ENCODE measurements at regions not wholly inside any gene's neighbourhood (a gene's known extent, or its start where the extent isn't known, plus 50 kb on each side); places are given as distances from the start of the nearest gene placed in this dataset.

- Histone ChIP-seq H3K27ac (ENCODE audit: low read depth in 2 of 2, low read length in 2 of 2) (no peak overlapping the region), H3K4me3 (ENCODE audit: low read length in 3 of 3) (no peak overlapping the region), H3K9ac (ENCODE audit: low read length in 3 of 3) (no peak overlapping the region), H3K9me3 (ENCODE audit: control insufficient read depth in 2 of 3, insufficient read depth in 1 of 3, low read length in 3 of 3) (no peaks in the 10 kb centered on the region), H3K27me3 (ENCODE audit: control insufficient read depth, insufficient read depth, low read length) (no peaks in the 10 kb centered on the region), H3K4me1 (ENCODE audit: control insufficient read depth in 2 of 3, insufficient read depth in 2 of 3, low read depth in 1 of 3, low read length in 3 of 3) (no peaks in the 10 kb centered on the region), H3K36me3 (ENCODE audit: control insufficient read depth in 2 of 3, insufficient read depth in 3 of 3, low read length in 3 of 3) (no peaks in the 10 kb centered on the region)
- FAIRE-seq (no peak), DNase-seq (no peak)
- intact Hi-C loops (cut with DNase I): no loop called here
- TF ChIP-seq CTCF (IDR thresholded peaks at IDR 0.05; ENCODE audit: borderline replicate concordance, extremely low read depth, insufficient read depth): no peak
These were observed 383.3 kb downstream of the PRDM2 start for GRCh38 chr1:14083277-14083676.

GRCh38 chr1:14083706-14084105 is 383.7 kb downstream of the PRDM2 start:
- Histone ChIP-seq H3K4me1 (ENCODE audit: control insufficient read depth in 2 of 3, insufficient read depth in 2 of 3, low read depth in 1 of 3, low read length in 3 of 3) (no peaks in the 10 kb centered on the region), H3K9me3 (ENCODE audit: control insufficient read depth in 2 of 3, insufficient read depth in 1 of 3, low read length in 3 of 3) (no peaks in the 10 kb centered on the region), H3K4me3 (ENCODE audit: low read length in 3 of 3) (no peak overlapping the region), H3K27me3 (ENCODE audit: control insufficient read depth, insufficient read depth, low read length) (no peaks in the 10 kb centered on the region), H3K27ac (ENCODE audit: low read depth in 2 of 2, low read length in 2 of 2) (no peak overlapping the region), H3K9ac (ENCODE audit: low read length in 3 of 3) (no peak overlapping the region), H3K36me3 (ENCODE audit: control insufficient read depth in 2 of 3, insufficient read depth in 3 of 3, low read length in 3 of 3) (no peaks in the 10 kb centered on the region)
- no peak for TF ChIP-seq CTCF (IDR thresholded peaks at IDR 0.05; ENCODE audit: borderline replicate concordance, extremely low read depth, insufficient read depth)
- DNase-seq: no peak
- intact Hi-C loops (cut with DNase I): no loop called here
- no peak for FAIRE-seq

- TF ChIP-seq CTCF (IDR thresholded peaks at IDR 0.05; ENCODE audit: borderline replicate concordance, extremely low read depth, insufficient read depth): no peak
- intact Hi-C loops (cut with DNase I): no loop called here
- H3K4me3 ChIP-seq (ENCODE audit: low read length in 3 of 3): no peak overlapping the region
- peaks cover 0 to 7% (median 5%) of the 10 kb centered on the region in 3 donors for H3K9me3 ChIP-seq (ENCODE audit: control insufficient read depth in 2 of 3, insufficient read depth in 1 of 3, low read length in 3 of 3)
- no peaks in the 10 kb centered on the region for H3K36me3 ChIP-seq (ENCODE audit: control insufficient read depth in 2 of 3, insufficient read depth in 3 of 3, low read length in 3 of 3)
- H3K9ac ChIP-seq (ENCODE audit: low read length in 3 of 3): no peak overlapping the region
- no peaks in the 10 kb centered on the region for H3K27me3 ChIP-seq (ENCODE audit: control insufficient read depth, insufficient read depth, low read length)
- DNase-seq (no peak), FAIRE-seq (no peak)
- H3K27ac ChIP-seq (ENCODE audit: low read depth in 2 of 2, low read length in 2 of 2): no peak overlapping the region
- H3K4me1 ChIP-seq (ENCODE audit: control insufficient read depth in 2 of 3, insufficient read depth in 2 of 3, low read depth in 1 of 3, low read length in 3 of 3): no peaks in the 10 kb centered on the region
These were observed 390.1 kb downstream of the PRDM2 start for GRCh38 chr1:14090062-14090461.

- Histone ChIP-seq H3K4me1 (ENCODE audit: control insufficient read depth in 2 of 3, insufficient read depth in 2 of 3, low read depth in 1 of 3, low read length in 3 of 3) (no peaks in the 10 kb centered on the region), H3K36me3 (ENCODE audit: control insufficient read depth in 2 of 3, insufficient read depth in 3 of 3, low read length in 3 of 3) (no peaks in the 10 kb centered on the region), H3K9me3 (ENCODE audit: control insufficient read depth in 2 of 3, insufficient read depth in 1 of 3, low read length in 3 of 3) (peaks cover 0 to 7% (median 5%) of the 10 kb centered on the region in 3 donors), H3K4me3 (ENCODE audit: low read length in 3 of 3) (no peak overlapping the region), H3K27ac (ENCODE audit: low read depth in 2 of 2, low read length in 2 of 2) (no peak overlapping the region), H3K27me3 (ENCODE audit: control insufficient read depth, insufficient read depth, low read length) (no peaks in the 10 kb centered on the region), H3K9ac (ENCODE audit: low read length in 3 of 3) (no peak overlapping the region)
- DNase-seq (no peak), FAIRE-seq (no peak)
- no peak for TF ChIP-seq CTCF (IDR thresholded peaks at IDR 0.05; ENCODE audit: borderline replicate concordance, extremely low read depth, insufficient read depth)
- intact Hi-C loops (cut with DNase I): no loop called here
These were observed 390.5 kb downstream of the PRDM2 start for GRCh38 chr1:14090531-14090930.
